GM18870 (cell line): ENCODE measurements at regions not wholly inside any gene's neighbourhood (a gene's known extent, or its start where the extent isn't known, plus 50 kb on each side); places are given as distances from the start of the nearest gene placed in this dataset.

Experiments
- ATAC-seq: cut with Tn5 transposase; IDR thresholded peaks from one replicate; pipeline ENCODE4 v1.9.1; 2021; ENCODE audit warnings: moderate library complexity; ENCODE audit not compliant: unreplicated experiment

GRCh38 chr10:36336315-36336714 is 694.2 kb upstream of the FZD8 start:
- ATAC-seq, result no peak

GRCh38 chr10:36333446-36333845 is 691.4 kb upstream of the FZD8 start:
- ATAC-seq, result no peak

GRCh38 chr10:36332926-36333325 is 690.8 kb upstream of the FZD8 start:
- ATAC-seq, result no peak

GRCh38 chr10:36331121-36331520 is 689.0 kb upstream of the FZD8 start:
- no peak for ATAC-seq

- ATAC-seq, result no peak
Measured at GRCh38 chr10:36325815-36326214, 683.7 kb upstream of the FZD8 start.

- no peak for ATAC-seq
Measured at GRCh38 chr10:36324831-36325230, 682.7 kb upstream of the FZD8 start.

GRCh38 chr10:36313142-36313541 is 671.0 kb upstream of the FZD8 start:
- ATAC-seq, result no peak

GRCh38 chr10:36303896-36304295 is 661.8 kb upstream of the FZD8 start:
- no peak for ATAC-seq

GRCh38 chr10:36302086-36302485 is 660.0 kb upstream of the FZD8 start:
- no peak for ATAC-seq

GRCh38 chr10:36301539-36301938 is 659.4 kb upstream of the FZD8 start:
- ATAC-seq, result no peak

- no peak for ATAC-seq
Measured at GRCh38 chr10:36301139-36301538, 659.0 kb upstream of the FZD8 start.

- ATAC-seq, result no peak
Measured at GRCh38 chr10:36283827-36284226, 641.7 kb upstream of the FZD8 start.

- ATAC-seq, result no peak
Measured at GRCh38 chr10:36281831-36282331, 639.8 kb upstream of the FZD8 start.

- ATAC-seq, result no peak
Measured at GRCh38 chr10:36280890-36281499, 638.9 kb upstream of the FZD8 start.

GRCh38 chr10:36280321-36280741 is 638.2 kb upstream of the FZD8 start:
- no peak for ATAC-seq

GRCh38 chr10:36278176-36278575 is 636.1 kb upstream of the FZD8 start:
- ATAC-seq, result no peak

GRCh38 chr10:36277459-36277858 is 635.4 kb upstream of the FZD8 start:
- no peak for ATAC-seq

GRCh38 chr10:36271627-36272340 is 629.7 kb upstream of the FZD8 start:
- ATAC-seq, result no peak

GRCh38 chr10:36269222-36269621 is 627.1 kb upstream of the FZD8 start:
- no peak for ATAC-seq

GRCh38 chr10:36266923-36267322 is 624.8 kb upstream of the FZD8 start:
- ATAC-seq, result no peak

- ATAC-seq, result no peak
Measured at GRCh38 chr10:36265741-36266140, 623.6 kb upstream of the FZD8 start.

- no peak for ATAC-seq
Measured at GRCh38 chr10:36263871-36264270, 621.8 kb upstream of the FZD8 start.

- no peak for ATAC-seq
Measured at GRCh38 chr10:36256948-36257356, 614.9 kb upstream of the FZD8 start.
